Tibial nerve (tissue), 4 donors: ENCODE measurements at regions not wholly inside any gene's neighbourhood (a gene's known extent, or its start where the extent isn't known, plus 50 kb on each side); places are given as distances from the start of the nearest gene placed in this dataset.

Experiments used
- DNase-seq, 2 donors: peaks; one replicate each; pipeline ENCODE4 v3.0.0-alpha.2; 2019; ENCODE audit warnings: low spot score in 2 of 2
- H3K27ac ChIP-seq, 4 donors: fragments of 200-600 bp; sonication (generic) in 3 of 4; one replicate each; pipeline ENCODE4 v1.5.1; 2017 to 2019; ENCODE audit warnings: mild to moderate bottlenecking in 1 of 4
- H3K27me3 ChIP-seq, 2 donors: fragments of 200-600 bp; sonication (generic) in 1 of 2; one replicate each; pipeline versions ENCODE4 v1.5.1 to v1.6.0; 2017 to 2019
- H3K36me3 ChIP-seq, 3 donors: fragments of 200-600 bp; sonication (generic); one replicate each; pipeline ENCODE4 v1.5.1; 2018 to 2019
- H3K4me1 ChIP-seq, 4 donors: fragments of 200-600 bp; sonication (generic) in 3 of 4; one replicate each; pipeline ENCODE4 v1.5.1; 2017 to 2019
- H3K4me3 ChIP-seq, 4 donors: fragments of 200-600 bp; sonication (generic) in 3 of 4; one replicate each; pipeline ENCODE4 v1.5.1; 2017 to 2019; ENCODE audit warnings: mild to moderate bottlenecking in 1 of 4, moderate library complexity in 1 of 4
- H3K9me3 ChIP-seq, 4 donors: fragments of 200-600 bp; sonication (generic) in 3 of 4; one replicate each; pipeline ENCODE4 v1.5.1; 2017 to 2019
- CTCF ChIP-seq, 5 experiments: fragments of 200-600 bp in 3 of 5; fragments of 450-650 bp in 2 of 5; sonication (generic) in 3 of 5; IDR thresholded peaks; one replicate each; pipeline ENCODE4 v1.5.1; 2016 to 2019; ENCODE audit warnings: antibody characterized with exemption in 5 of 5, mild to moderate bottlenecking in 3 of 5, moderate library complexity in 2 of 5
- EP300 ChIP-seq, 2 donors: sonication (generic); formaldehyde crosslinking; IDR thresholded peaks; one replicate each; pipeline ENCODE4 v1.6.1; 2017; ENCODE audit warnings: antibody characterized with exemption in 2 of 2, mild to moderate bottlenecking in 1 of 2
- POLR2A ChIP-seq, 2 donors: fragments of 450-650 bp; IDR thresholded peaks; one replicate each; pipeline ENCODE4 v1.6.1; 2017; ENCODE audit warnings: antibody characterized with exemption in 2 of 2, mild to moderate bottlenecking in 2 of 2, moderate library complexity in 2 of 2
- WGBS, 2 donors: methylation state at CpG; one replicate each; pipeline ENCODE4 v1.1.5; 2018; 5-methylcytosine and 5-hydroxymethylcytosine counted together

- Histone ChIP-seq H3K27ac (no peak overlapping the region), H3K36me3 (no peaks in the 10 kb centered on the region), H3K9me3 (no peaks in the 10 kb centered on the region), H3K27me3 (no peaks in the 10 kb centered on the region), H3K4me1 (peaks cover 0 to 4% (median 0%) of the 10 kb centered on the region in 4 donors), H3K4me3 (no peak overlapping the region)
- TF ChIP-seq EP300 (IDR thresholded peaks at IDR 0.05) (no peak), CTCF (IDR thresholded peaks at IDR 0.05) (no peak), POLR2A (IDR thresholded peaks at IDR 0.05) (no peak)
- 81 to 89% methylated on average over 23 of the region's 23 CpGs for WGBS, 2 donors
- DNase-seq = no peak
Measured at GRCh38 chr18:76255070-76255683, 239.9 kb downstream of the ZNF516 start.

GRCh38 chr18:76252880-76253279, 242.2 kb downstream of the ZNF516 start:
- Histone ChIP-seq H3K27me3 (no peaks in the 10 kb centered on the region), H3K4me3 (no peak overlapping the region), H3K9me3 (no peaks in the 10 kb centered on the region), H3K36me3 (no peaks in the 10 kb centered on the region), H3K27ac (no peak overlapping the region), H3K4me1 (peaks cover 0 to 4% (median 0%) of the 10 kb centered on the region in 4 donors)
- TF ChIP-seq EP300 (IDR thresholded peaks at IDR 0.05) = no peak
- peak in 3 of 5 experiments; percentile 9 to 40 (median 26) for TF ChIP-seq CTCF (IDR thresholded peaks at IDR 0.05)
- no peak for DNase-seq
- WGBS, 2 donors = 30 to 36% methylated on average over 3 of the region's 3 CpGs

DNA sequence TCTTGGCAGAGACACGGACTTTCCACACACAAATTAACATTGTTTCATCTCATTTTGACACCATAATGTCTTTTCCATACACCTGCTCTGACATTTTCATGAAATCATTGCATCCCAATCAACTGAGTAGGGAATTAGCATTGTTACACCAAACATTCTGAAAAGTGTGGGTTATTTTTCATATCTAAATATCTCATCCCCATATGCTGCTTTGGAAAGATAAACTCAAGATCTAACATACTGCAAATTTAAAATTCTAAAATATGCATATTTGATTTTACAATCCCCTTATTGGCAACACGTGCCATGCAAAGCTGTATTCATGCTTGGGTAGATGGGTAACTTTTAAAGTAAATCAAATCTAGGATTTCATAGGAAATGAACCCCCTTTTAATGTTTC, 242.9 kb downstream of the ZNF516 start:
- TF ChIP-seq CTCF (IDR thresholded peaks at IDR 0.05) = no peak
- no peak for TF ChIP-seq EP300 (IDR thresholded peaks at IDR 0.05)
- Histone ChIP-seq H3K4me1 (peaks cover 0 to 4% (median 0%) of the 10 kb centered on the region in 4 donors), H3K4me3 (no peak overlapping the region), H3K27me3 (no peaks in the 10 kb centered on the region), H3K27ac (no peak overlapping the region), H3K36me3 (no peaks in the 10 kb centered on the region), H3K9me3 (no peaks in the 10 kb centered on the region)
- 69 to 76% methylated on average over 2 of the region's 2 CpGs for WGBS, 2 donors
- DNase-seq = no peak

- Histone ChIP-seq H3K27me3 (no peaks in the 10 kb centered on the region), H3K36me3 (no peaks in the 10 kb centered on the region), H3K27ac (no peak overlapping the region), H3K4me1 (peaks cover 0 to 2% (median 0%) of the 10 kb centered on the region in 4 donors), H3K9me3 (no peaks in the 10 kb centered on the region), H3K4me3 (no peak overlapping the region)
- TF ChIP-seq POLR2A (IDR thresholded peaks at IDR 0.05) (no peak), EP300 (IDR thresholded peaks at IDR 0.05) (no peak), CTCF (IDR thresholded peaks at IDR 0.05) (no peak)
- no peak for DNase-seq
- WGBS, 2 donors = 66 to 69% methylated on average over 11 of the region's 11 CpGs
Measured at GRCh38 chr18:76251691-76252090, 243.4 kb downstream of the ZNF516 start.

- no peak for DNase-seq
- H3K4me3 ChIP-seq = no peak overlapping the region
- peaks cover 0 to 19% (median 0%) of the 10 kb centered on the region in 4 donors for H3K9me3 ChIP-seq
- no peaks in the 10 kb centered on the region for H3K36me3 ChIP-seq
- TF ChIP-seq POLR2A (IDR thresholded peaks at IDR 0.05) (no peak), CTCF (IDR thresholded peaks at IDR 0.05) (no peak), EP300 (IDR thresholded peaks at IDR 0.05) (no peak)
- H3K27ac ChIP-seq = no peak overlapping the region
- no peaks in the 10 kb centered on the region for H3K4me1 ChIP-seq
- no peaks in the 10 kb centered on the region for H3K27me3 ChIP-seq
- WGBS, 2 donors = 82% methylated on average over 4 of the region's 4 CpGs
Measured at GRCh38 chr18:76246590-76246989, 248.5 kb downstream of the ZNF516 start.
